ENCODE measurements at regions not wholly inside any gene's neighbourhood (a gene's known extent, or its start where the extent isn't known, plus 50 kb on each side); places are given as distances from the start of the nearest gene placed in this dataset.

DNA sequence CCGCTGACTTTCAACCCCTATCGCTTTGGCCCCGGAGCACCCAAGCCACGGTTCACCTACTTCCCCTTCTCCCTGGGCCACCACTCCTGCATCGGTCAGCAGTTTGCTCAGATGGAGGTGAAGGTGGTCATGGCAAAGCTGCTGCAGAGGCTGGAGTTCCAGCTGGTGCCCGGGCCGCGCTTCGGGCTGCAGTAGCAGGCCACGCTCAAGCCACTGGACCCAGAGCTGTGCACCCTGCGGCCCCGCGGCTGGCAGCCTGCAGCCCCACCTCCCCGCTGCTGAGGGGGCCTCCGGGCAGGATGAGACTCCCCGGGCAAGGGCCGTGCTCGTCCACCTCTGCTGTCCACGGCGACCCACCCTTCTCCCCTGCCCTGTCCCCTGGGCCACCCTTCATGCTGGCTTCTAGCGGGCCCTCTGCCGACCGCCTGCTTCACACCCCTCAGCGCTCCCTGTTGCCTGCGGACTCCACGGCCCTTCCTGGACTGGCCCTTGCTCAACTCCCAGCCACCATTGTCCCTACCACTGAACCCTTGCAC is 92.2 kb upstream of the TRABD2B start:
- TF ChIP-seq EZH2phosphoT487 (IDR thresholded peaks at IDR 0.05; ENCODE audit: borderline replicate concordance), result no peak
- TF ChIP-seq, protein P1, sequence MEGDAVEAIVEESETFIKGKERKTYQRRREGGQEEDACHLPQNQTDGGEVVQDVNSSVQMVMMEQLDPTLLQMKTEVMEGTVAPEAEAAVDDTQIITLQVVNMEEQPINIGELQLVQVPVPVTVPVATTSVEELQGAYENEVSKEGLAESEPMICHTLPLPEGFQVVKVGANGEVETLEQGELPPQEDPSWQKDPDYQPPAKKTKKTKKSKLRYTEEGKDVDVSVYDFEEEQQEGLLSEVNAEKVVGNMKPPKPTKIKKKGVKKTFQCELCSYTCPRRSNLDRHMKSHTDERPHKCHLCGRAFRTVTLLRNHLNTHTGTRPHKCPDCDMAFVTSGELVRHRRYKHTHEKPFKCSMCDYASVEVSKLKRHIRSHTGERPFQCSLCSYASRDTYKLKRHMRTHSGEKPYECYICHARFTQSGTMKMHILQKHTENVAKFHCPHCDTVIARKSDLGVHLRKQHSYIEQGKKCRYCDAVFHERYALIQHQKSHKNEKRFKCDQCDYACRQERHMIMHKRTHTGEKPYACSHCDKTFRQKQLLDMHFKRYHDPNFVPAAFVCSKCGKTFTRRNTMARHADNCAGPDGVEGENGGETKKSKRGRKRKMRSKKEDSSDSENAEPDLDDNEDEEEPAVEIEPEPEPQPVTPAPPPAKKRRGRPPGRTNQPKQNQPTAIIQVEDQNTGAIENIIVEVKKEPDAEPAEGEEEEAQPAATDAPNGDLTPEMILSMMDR (conservative IDR thresholded peaks at IDR 0.05; ENCODE audit: low read length), result no peak

Data from Loucy (cell line).